OCI-LY1 (cell line): ENCODE measurements at regions not wholly inside any gene's neighbourhood (a gene's known extent, or its start where the extent isn't known, plus 50 kb on each side); places are given as distances from the start of the nearest gene placed in this dataset.

Source experiments
- EZH2 ChIP-seq: fragments of 200-600 bp; sonication (generic), shearing (Covaris generic); IDR thresholded peaks from 2 replicates; pipeline ENCODE4 v1.8.0; 2017; ENCODE audit warnings: borderline replicate concordance, mixed run types, mild to moderate bottlenecking, antibody characterized with exemption, low read length, moderate library complexity, mixed read lengths
- TF ChIP-seq, protein P1 (sequence below): fragments of 200-600 bp; sonication (generic), shearing (Covaris generic); IDR thresholded peaks from 2 replicates; pipeline ENCODE4 v1.5.1; 2017; ENCODE audit warnings: mild to moderate bottlenecking, antibody characterized with exemption, low read length, moderate library complexity, mixed read lengths

- TF ChIP-seq, protein P1, sequence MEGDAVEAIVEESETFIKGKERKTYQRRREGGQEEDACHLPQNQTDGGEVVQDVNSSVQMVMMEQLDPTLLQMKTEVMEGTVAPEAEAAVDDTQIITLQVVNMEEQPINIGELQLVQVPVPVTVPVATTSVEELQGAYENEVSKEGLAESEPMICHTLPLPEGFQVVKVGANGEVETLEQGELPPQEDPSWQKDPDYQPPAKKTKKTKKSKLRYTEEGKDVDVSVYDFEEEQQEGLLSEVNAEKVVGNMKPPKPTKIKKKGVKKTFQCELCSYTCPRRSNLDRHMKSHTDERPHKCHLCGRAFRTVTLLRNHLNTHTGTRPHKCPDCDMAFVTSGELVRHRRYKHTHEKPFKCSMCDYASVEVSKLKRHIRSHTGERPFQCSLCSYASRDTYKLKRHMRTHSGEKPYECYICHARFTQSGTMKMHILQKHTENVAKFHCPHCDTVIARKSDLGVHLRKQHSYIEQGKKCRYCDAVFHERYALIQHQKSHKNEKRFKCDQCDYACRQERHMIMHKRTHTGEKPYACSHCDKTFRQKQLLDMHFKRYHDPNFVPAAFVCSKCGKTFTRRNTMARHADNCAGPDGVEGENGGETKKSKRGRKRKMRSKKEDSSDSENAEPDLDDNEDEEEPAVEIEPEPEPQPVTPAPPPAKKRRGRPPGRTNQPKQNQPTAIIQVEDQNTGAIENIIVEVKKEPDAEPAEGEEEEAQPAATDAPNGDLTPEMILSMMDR = no peak
- TF ChIP-seq EZH2 = no peak
These were observed 590.4 kb upstream of the PFKP start for GRCh38 chr10:2476812-2477553.
